GM21786 (cell line): ENCODE measurements at regions not wholly inside any gene's neighbourhood (a gene's known extent, or its start where the extent isn't known, plus 50 kb on each side); places are given as distances from the start of the nearest gene placed in this dataset.
A peak's percentile ranks its signal among the peaks of the same experiment; 100 is the strongest.

ENCODE experiments used
- ATAC-seq: cut with Tn5 transposase; IDR thresholded peaks from one replicate; pipeline ENCODE4 v1.9.1; 2021; ENCODE audit not compliant: unreplicated experiment

DNA sequence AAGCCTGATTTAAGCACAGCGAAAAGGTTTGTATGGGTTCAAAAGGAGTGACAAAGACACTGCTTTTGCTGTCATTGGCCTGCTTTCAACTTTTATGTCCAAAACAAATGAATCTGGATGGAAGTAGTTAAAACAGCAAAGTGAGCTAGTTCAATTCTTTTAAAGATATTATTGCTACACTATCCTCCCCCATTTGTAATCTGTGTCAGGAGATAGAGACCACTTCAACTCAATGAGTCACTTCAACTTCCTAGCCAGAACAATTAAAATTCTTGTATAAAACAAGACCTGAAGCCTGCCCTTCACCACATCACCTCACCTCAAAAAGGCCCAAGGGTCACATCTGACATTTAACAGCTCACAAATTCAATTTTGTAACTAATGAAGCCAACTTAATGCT, 364.1 kb upstream of the LYPLAL1 start:
- ATAC-seq, result no peak

DNA sequence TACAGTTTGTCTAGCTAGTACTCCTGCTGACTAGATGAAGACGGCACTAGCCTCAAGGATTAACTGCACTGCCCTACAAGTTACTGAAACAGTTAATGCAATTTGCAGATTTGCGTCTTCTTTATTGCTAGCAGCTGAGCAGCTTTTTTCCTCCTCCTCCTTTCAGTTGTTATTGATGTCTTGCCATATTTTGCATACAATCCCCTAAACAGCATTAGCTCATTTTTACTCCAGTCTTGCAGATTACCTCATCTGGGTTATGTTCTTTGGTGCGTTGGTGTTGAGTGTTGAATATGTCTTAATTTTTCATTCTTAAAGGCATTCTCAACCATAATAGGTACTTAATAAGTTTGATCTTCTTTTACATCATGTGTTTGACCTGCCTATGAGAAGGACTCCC, 363.4 kb upstream of the LYPLAL1 start:
- no peak for ATAC-seq

- no peak for ATAC-seq
Measured at GRCh38 chr1:218811497-218811896, 362.2 kb upstream of the LYPLAL1 start.

GRCh38 chr1:218812360-218812759, 361.3 kb upstream of the LYPLAL1 start:
- no peak for ATAC-seq

GRCh38 chr1:218813237-218813636, 360.4 kb upstream of the LYPLAL1 start:
- ATAC-seq, result no peak

DNA sequence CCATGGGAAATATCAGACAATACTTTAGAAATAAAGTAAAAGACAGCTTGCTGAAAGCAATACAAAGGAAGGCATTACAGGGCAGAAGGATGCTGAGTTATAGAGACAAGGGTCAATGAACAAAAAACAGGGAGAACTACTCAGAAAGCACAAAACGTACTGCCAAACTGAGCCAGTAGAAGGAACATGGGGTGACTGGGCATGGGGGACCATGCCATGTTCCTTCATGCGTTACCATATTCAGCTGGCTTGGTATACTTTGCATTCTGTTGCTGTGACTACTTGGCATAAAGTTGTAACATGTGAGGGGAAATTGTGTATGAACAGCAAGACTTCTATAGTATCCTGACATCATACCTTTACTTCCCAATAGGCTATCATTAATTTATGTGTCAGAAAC, 358.6 kb upstream of the LYPLAL1 start:
- no peak for ATAC-seq

DNA sequence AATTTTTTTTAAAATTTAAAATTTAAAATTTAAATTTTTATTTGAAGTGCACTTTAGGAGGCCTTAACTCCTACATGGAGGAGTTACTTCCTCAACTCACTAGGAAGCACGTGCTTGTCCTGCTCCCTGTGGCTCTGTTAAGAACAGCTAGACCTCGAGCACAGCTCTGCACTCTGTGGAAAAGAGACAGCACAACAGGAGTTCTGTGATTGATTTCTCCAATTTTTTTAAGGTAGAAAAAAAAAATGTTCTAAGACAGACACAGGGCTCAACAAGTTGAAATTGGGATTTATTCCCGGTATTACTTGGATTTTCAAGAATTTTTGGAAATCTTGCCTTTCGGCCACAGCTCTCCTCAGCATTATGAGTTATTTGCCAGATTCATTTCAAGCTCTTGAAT, 356.6 kb upstream of the LYPLAL1 start:
- ATAC-seq, result no peak

- ATAC-seq, result no peak
Measured at GRCh38 chr1:218817691-218818465, 355.8 kb upstream of the LYPLAL1 start.

DNA sequence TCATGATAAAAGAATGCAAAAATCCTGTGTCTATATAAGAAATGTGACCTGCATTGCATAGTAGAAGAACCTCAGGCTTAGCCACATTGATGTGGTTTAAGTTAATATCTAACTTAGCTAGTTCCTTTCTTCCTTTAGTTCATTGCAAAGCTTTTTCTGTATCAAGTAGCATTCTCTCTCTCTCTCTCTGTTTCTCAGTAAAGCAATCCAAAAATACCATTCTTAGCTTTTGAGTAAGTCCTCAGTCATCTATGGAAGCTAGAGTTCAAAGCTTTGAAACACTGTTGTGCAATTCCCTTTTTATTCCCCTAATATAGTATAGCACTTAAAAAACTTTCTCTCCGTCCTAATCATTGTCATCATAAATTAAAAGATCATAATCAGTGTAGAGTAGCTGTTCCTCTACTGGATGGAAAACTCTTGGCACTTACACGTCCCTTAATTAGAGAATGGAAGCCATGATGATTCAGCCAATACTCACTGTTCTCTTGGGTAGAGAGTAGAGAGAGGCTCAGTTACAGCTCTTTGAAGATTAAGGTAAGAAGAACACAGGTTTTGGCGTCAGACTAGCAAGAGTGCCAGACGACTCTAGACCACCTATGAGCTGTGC, 350.3 kb upstream of the LYPLAL1 start:
- ATAC-seq, result peak; percentile 71

DNA sequence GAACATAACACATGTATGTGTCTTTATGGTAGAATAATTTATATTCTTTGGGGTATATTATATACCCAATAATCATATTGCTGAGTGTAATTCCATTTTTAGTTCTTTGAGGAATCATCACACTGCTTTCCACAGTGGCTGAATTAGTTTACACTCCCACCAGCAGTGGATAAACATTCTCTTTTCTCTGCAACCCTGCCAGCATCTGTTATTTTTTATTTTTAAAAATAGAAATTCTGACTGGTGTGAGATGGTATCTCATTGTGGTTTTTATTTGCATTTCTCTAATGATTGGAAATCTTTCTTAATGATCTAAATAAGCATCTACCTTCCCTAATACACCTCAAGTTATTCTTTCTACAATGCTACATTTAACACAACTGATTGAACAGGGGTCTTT, 346.2 kb upstream of the LYPLAL1 start:
- ATAC-seq, result no peak

- no peak for ATAC-seq
Measured at GRCh38 chr1:218828125-218828650, 345.5 kb upstream of the LYPLAL1 start.

GRCh38 chr1:218829097-218829496, 344.6 kb upstream of the LYPLAL1 start:
- no peak for ATAC-seq

DNA sequence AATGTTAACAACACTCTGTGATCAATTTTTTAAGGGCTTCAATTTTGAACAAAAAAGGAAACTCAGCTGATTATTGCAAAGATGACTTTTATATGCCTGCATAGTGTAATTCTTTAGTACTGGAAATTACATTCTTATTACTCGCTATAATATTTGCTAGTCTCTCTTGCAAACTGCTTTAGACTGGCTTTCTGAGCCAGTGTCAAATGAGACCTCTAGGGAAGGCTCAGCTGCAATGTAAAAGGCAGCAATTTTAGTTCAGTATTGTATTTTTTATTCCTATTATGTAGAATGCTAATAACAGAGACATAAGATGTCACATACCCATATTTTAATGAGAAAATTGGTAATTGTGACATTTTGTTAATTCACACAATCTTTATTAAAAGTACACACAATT, 338.1 kb upstream of the LYPLAL1 start:
- no peak for ATAC-seq

GRCh38 chr1:218836264-218836663, 337.4 kb upstream of the LYPLAL1 start:
- ATAC-seq, result no peak

GRCh38 chr1:218837051-218837450, 336.6 kb upstream of the LYPLAL1 start:
- ATAC-seq, result no peak

DNA sequence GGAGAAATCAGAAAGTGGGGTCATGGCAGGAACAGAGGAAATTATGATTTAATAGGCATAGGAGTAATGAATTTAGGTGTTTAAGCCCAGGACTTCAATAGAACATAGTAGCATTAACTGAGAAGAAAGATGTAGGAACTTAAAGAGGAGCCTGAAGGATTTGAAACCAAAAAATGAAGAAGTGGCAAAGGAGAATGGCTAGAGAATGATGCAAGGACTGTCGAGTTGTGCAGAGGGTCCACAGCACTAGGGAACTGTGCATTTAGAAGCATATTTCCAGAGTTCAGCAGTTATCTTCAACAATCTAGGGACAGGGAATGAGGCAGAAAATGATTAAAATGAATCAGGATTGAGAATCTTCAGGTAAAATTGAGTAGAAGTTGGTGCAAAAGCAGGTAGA, 328.1 kb upstream of the LYPLAL1 start:
- ATAC-seq, result no peak

- no peak for ATAC-seq
Measured at GRCh38 chr1:218846181-218846580, 327.5 kb upstream of the LYPLAL1 start.

DNA sequence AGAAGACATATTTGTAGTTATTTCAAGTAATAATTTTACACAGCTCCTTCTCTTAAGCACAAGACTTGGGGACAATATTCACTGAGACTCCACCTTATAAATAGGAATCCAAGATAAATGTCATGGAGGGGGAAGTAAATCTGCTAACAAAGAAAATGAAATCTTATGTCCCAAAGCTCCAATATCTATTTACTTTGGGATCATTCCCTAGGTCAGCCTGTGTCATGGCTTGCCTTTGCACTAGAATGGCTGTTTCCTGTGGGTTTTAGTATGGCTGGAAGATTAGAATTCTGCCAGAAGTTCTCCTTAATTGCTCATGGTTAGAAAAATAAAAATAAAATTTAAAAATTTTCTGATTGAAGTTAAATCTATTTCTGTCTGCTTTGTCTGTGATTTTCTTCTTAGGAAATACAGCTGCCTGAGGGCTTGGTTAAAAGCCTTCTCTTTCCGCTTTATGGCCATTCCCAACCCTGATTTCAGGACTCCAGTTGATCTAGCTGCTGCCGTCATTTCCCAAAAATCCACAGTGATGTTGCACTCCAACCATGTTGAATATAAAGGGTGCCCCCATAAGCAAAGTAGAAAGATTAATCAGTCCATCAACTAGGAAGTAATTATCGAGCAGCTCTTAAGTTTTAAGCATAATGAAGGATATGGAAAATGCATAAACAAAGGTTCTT, 326.4 kb upstream of the LYPLAL1 start:
- no peak for ATAC-seq

DNA sequence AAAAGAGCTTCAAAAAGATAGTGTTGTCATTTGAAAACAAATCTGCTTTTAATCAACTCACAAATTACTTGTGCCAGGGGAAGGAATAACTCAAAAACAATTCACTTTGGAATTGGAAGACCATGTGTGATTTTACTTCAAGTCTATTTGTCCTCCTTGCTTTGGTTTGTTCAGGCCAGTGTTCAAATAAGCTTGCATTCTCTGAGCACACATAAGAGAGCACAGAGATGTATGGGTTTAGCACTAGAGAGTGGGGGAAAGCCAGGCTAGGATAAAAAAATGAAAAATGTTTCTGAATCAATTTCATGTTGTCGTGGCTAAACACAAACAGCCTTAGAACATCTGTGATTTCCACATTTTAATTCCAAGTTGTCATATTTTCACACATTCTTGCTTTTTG, 325.7 kb upstream of the LYPLAL1 start:
- ATAC-seq, result no peak

DNA sequence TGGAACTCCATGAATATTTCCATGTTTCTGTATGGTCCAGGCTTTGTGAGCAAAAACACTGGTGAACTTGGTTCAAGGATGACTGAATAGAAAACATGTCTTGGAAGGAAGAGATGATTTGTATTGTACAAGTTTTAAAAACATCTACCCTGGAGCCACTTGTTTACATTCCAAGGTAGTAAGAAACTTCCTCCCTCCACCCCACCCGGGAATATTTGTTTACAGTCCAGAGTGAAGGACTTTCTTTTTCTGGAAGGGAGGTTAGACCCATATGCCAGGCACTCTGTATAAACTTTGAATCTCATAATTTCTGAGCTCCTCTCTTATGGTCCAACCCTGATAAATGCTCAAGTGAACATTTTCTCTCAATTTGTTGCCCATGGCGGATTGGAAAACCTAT, 323.3 kb upstream of the LYPLAL1 start:
- ATAC-seq, result no peak

DNA sequence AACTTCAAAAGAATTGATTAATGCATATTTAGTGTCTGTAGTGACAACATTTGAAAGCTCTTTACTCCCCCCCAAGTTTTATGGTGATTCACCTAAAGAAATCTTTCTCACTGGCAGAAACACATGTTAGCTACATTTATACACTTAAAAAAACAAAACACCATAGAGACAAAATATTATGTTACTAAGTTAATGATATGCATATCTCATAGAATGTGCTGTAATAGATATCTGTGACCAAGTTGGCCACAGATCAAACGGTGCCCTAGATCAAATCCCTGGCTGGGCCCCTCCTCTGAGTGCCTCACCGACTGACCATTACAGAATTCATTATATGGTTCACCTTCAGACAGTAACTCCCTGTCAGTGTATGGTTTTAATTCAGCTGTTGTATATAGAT, 322.1 kb upstream of the LYPLAL1 start:
- no peak for ATAC-seq

GRCh38 chr1:218852527-218852926, 321.2 kb upstream of the LYPLAL1 start:
- no peak for ATAC-seq
